Body of pancreas (tissue), 4 donors: ENCODE measurements at regions not wholly inside any gene's neighbourhood (a gene's known extent, or its start where the extent isn't known, plus 50 kb on each side); places are given as distances from the start of the nearest gene placed in this dataset.

Experiments used
- POLR2A ChIP-seq, 3 donors: fragments of 450-650 bp; IDR thresholded peaks; one replicate each; pipeline ENCODE4 v1.6.1; 2016; ENCODE audit warnings: antibody characterized with exemption in 3 of 3, mild to moderate bottlenecking in 2 of 3
- TF ChIP-seq, protein P1 (sequence below), 7 experiments: fragments of 450-650 bp in 4 of 7; fragments of 200-600 bp in 3 of 7; sonication (generic) in 3 of 7; IDR thresholded peaks; one replicate each; pipeline ENCODE4 v1.5.1; 2016 to 2019; ENCODE audit warnings: antibody characterized with exemption in 7 of 7

DNA sequence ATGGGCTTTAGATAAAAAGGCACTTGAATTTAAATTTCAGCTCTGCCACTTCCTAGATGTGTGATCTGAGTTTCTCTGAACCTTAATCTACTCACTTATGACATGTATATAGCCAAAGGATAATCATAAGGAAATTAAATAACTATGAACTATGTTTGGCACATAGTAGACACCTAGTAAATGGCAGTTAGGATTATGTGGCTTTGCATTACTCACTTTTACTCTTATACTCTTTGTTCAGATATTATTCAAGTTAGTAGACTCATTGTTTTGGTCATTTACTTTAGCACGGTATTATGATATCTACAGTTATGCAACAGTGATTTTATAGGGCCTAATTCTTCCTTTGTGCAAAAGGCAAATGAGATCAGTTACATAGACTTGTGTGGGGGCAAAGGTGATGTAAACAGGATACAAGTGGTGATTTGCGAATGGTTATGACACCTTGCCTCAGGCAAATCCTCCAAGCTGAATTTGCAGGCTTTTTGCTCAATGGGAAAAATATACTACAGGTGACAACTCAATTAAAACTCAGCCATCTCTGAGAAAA is 297.2 kb upstream of the PBX1 start:
- TF ChIP-seq, protein P1, sequence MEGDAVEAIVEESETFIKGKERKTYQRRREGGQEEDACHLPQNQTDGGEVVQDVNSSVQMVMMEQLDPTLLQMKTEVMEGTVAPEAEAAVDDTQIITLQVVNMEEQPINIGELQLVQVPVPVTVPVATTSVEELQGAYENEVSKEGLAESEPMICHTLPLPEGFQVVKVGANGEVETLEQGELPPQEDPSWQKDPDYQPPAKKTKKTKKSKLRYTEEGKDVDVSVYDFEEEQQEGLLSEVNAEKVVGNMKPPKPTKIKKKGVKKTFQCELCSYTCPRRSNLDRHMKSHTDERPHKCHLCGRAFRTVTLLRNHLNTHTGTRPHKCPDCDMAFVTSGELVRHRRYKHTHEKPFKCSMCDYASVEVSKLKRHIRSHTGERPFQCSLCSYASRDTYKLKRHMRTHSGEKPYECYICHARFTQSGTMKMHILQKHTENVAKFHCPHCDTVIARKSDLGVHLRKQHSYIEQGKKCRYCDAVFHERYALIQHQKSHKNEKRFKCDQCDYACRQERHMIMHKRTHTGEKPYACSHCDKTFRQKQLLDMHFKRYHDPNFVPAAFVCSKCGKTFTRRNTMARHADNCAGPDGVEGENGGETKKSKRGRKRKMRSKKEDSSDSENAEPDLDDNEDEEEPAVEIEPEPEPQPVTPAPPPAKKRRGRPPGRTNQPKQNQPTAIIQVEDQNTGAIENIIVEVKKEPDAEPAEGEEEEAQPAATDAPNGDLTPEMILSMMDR (IDR thresholded peaks at IDR 0.05) = no peak
- TF ChIP-seq POLR2A (IDR thresholded peaks at IDR 0.05) = no peak
